SKM-1 (cell line): ENCODE measurements at regions not wholly inside any gene's neighbourhood (a gene's known extent, or its start where the extent isn't known, plus 50 kb on each side); places are given as distances from the start of the nearest gene placed in this dataset.
"Not testable (repeated sequence)": the region's sequence is repeated elsewhere in the genome, so short reads cannot be mapped to it uniquely, and the experiment has no call there.

ENCODE experiments used
- DNase-seq: peaks from one replicate; lab custom pipeline; 2025; ENCODE audit not compliant: unreplicated experiment; lab: John Stamatoyannopoulos, UW

DNA sequence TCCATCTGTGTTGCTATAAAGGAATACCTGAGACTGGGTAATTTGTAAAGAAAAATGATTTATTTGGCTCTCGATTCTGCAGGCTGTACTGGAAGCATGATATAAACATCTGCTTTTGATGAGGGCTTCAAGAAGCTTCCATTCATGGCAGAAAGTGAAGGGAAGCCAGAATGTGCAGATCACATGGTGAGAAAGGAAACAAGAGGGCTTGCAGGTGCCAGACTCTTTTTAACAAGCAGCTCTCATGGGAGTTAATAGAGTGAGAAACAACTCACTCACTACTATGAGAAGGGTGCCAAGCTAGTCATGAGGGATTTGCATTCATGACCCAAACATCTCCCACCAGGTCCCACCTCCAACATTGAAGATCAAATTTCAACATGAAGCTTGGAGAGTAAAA is 247.2 kb downstream of the ZIC4 start:
- DNase-seq, result no peak

DNA sequence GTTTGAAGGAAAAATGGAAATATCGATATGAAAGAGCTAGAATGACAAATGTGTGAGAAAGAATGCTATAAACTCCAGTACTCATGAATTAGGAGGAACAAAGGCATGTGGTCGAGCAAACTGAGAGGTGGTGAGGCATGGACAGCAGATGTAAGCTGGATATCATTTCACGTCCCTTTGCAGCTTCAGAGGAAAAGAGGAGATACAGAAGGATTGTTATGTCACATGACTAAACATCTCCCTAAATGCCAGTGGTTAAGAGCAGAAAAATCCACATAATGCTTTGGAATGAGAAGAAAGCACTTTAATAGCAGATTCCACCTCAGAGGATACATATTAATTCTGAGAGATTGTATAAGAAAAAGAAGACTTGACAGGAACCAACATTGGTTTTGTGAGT is 248.7 kb downstream of the ZIC4 start:
- no peak for DNase-seq

DNA sequence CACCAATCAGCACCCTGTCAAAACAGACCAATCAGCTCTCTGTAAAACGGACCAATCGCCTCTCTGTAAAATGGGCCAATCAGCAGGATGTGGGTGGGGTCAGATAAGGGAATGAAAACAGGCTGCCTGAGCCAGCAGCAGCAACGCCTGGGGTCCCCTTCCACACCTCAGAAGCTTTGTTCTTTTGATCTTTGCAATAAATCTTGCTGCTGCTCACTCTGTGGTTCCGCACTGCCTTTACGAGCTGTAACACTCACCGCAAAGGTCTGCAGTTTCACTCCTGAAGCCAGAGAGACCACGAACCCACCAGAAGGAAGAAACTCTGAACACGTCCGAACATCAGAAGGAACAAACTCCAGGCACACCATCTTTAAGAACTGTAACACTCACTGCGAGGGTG is 251.4 kb downstream of the ZIC4 start:
- DNase-seq, result not testable (repeated sequence)

DNA sequence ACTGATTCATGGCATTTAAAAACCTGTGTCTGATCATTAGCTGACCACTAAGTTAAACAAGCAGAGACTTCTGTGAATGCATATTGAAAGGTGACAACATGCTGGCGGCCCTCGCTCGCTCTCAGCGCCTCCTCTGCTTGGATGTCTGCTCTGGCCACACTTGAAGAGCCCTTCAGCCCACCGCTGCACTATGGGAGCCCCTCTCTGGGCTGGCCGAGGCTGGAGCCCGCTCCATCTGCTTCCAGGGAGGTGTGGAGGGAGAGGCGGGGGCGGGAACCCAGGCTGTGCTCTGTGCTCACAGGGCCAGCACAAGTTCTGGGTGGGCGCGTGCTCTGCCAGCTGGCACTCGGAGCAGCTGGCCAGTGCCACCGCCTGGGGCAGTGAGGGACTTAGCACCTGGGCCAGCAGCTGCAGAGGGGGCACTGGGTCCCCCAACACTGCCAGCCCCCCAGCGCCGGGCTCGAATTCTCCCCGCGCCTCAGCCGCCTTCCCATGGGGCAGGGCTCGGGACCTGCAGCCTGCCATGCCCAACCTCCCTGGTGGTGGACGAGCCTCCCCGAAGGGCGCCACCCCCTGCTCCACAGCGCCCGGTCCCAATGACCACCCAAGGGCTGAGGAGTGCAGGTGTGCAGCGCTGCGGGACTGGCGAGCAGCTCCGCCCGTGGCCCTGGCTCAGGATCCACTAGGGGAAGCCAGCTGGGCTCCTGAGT is 252.4 kb downstream of the ZIC4 start:
- DNase-seq, result no peak

DNA sequence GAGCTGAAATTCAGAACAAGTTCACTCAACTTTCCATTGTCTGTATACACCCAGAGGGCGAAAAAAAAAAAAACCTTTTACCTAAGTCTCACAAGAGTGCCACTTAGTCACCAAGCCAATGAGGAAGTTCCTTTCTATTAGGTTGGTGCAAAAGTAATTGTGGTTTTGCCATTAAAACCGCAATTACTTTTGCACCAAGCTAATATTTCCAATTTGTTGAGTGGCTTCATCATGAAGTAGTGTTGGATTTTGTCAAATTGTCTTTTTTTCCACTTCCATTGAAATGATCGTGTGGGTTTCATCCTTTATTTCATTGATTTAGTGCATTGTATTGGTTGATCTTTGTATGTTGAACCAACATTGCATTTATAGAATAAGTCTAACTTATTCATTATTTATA is 253.9 kb downstream of the ZIC4 start:
- no peak for DNase-seq

DNA sequence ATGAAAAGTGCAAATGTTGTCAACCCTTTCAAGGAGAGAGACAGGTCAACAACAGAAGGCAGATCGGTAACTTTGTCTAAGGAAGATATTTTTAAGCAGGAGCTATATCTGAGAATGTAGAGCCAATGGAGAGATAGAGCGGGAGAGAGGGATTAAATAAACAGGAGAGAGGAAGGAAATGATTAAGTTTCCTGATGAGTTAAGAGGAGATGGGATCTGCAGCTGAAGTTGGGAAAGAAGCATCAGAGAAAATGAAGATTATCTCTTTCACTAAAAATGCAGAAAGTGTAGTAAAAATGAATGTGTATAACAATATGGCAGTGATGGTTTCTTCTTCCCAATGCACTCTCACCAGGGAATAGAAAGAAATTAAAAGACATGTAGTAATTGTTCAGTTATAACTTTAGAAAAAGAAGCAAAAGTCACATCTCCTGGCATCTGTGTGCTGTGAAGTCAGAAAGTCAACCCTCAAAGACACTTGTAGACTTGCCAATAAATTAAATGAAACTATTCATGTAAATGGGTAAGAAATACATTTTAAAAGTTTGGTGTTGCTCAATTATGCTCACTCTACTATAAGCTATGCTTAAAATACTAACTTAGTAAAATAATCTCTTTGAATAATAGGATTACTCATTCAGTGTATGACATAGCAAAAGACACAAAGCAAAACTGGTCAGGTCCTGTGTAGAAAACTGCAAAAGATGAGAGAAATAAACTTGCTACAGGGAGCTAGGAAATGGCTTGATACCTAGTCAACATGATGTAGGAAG is 264.6 kb downstream of the ZIC4 start:
- DNase-seq, result no peak

DNA sequence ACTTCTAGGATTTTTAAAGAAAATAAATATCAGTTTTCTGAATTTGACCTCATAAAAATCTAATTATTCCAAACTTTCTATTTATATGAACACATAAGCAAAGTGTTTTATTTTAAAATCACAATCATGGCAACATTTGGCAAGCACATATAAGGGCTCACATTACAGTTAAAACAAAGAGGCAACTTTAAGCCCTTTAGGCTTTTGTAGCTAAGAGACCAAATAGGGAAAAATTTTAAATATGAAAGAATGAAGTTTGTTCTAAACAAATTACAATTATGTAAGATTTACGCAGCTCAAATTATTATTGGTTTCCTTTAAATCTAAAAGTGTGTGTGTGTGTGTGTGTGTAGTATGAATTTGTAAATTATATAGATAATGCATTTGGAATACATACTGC is 267.0 kb downstream of the ZIC4 start:
- DNase-seq, result no peak

DNA sequence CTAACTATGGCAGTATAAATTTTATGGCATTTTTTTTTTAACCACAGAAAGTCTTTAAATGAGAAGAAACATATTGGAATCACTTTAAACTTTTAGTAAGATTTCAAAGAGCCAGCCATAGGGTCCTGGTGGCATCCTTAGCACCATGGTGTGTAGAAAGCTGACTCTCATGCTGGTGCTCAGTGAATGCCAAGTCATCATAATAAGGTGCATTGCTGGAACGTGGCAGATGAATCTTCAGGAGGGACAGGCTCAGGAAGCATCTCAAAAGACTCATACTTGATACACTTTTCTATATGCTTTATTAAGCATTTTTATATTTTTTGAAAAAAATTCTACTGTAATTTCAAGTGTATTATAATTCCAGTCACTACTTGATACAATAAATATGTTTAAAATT is 274.2 kb downstream of the ZIC4 start:
- DNase-seq, result no peak

DNA sequence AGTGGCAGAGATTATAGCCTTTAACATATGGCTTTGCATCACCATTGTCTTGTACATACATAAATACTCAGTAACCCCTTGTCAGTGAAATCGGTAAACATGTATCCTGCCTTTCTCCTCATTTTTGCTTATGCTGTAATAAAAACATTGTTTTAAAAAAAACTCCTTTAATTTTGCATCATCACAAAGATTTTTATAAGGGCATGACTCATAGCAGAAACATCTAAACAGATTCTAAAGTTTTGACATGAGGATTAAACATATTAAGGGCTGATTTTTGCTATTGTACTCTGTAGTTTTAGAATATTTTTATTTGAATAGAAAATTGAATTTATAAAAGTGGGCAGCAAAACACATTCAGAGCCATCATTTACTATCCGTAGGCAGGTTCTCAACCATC is 275.9 kb downstream of the ZIC4 start:
- no peak for DNase-seq

DNA sequence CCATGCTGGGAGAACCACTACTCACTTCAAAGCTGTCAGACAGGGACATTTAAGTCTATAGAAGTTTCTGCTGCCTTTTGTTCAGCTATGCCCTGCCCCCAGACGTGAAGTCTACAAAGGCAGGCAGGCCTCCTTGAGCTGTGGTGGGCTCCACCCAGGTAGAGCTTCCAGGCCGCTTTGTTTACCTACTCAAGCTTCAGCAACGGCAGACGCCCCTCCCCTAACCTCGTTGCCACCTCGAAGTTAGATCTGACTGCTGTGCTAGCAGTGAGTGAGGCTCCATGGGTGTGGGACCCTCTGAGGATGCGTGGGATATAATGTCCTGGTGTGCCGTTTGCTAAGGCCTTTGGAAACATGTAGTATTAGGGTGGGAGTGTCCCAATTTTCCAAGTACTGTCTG is 276.7 kb downstream of the ZIC4 start:
- DNase-seq, result no peak

DNA sequence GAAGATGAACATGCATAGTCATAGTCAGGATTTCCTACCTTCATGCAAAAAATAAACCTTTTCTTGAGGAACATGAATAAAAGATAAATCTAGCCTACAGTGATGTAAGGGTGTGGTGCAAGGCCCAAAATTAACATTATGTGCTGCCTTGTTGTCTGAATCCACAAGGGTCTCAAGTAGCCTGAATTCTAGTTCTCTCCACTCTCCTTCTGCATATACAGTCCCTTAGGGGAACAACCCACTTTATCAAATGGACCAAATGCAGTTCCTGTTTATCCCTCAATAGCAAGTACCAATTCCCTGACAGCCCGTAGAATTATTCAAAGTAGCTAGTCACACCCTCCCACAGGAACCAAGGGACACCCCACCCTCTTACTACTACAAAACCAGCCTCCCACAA is 284.0 kb downstream of the ZIC4 start:
- DNase-seq, result no peak

DNA sequence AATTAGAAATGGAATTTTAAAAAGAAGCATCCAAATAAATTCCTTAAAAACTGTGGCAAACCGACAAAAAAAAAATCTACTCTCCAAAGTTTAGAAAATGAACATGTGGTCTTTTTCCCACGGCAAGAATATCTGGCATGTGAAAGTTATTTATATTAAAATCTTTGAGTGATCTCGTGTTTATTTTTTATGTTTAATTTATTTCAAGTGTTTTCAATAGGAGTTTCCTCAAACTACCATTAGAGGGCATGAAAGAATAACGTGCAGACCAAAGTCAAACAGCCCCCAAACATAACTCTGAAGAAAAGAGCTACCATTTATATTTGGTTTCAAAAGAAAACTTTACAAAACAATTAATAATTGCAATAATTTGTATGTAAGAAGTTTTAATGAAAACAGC is 286.4 kb downstream of the ZIC4 start:
- DNase-seq, result no peak

DNA sequence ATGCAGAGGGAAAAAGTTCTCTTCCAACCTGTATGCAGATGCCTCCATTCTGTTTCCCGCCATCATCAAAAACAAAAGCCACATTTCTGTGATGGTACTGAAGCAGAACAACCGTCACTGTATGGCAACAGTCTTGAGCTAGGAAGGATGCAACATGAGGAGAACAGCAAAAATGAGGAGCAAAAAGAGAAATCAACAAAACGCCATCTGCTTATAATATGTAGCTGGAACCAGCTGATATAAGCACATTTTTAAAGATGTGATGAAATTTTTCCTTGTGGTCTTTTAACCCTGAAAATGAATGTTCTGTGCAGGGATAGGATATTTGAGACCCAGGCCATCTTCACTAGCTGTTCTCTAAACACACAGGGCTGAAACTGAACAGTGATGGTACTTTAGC is 287.0 kb downstream of the ZIC4 start:
- DNase-seq, result no peak

DNA sequence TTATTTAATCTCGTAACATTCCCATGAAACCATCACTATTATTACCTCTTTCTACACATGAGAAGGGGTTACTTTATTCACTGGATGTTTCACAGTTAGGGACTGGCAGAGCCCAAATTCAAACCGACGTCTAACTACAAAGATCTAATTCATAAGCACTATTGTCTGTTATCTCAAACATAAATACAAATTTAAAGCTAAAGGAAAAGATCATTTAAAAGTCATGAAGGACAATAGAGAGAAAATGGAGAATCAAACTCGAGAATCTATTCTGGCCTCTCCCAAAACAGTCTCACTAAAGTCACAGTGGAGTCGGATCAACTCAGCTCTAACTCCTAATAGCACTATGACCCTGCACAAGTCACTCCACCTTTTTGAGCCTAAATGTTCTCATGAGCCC is 287.7 kb downstream of the ZIC4 start:
- no peak for DNase-seq

DNA sequence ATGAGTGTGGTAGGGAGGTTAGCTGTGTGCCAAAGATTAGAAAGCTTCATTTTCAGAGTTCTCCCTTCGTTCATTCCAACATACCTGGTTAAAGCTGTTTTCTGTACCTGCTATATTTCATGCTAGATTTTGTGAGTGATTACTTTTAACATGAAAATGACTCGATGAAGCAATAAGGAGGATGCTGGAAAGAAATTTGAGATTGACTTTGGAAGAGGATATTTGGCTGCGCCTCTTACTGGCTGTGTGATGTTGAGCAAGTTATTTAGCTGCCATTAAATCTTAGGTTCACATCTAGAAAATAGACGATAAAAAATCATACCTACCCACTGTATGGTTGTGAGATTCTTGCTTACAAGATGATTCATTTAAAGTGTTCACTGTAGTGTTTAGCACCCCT is 288.7 kb downstream of the ZIC4 start:
- no peak for DNase-seq

DNA sequence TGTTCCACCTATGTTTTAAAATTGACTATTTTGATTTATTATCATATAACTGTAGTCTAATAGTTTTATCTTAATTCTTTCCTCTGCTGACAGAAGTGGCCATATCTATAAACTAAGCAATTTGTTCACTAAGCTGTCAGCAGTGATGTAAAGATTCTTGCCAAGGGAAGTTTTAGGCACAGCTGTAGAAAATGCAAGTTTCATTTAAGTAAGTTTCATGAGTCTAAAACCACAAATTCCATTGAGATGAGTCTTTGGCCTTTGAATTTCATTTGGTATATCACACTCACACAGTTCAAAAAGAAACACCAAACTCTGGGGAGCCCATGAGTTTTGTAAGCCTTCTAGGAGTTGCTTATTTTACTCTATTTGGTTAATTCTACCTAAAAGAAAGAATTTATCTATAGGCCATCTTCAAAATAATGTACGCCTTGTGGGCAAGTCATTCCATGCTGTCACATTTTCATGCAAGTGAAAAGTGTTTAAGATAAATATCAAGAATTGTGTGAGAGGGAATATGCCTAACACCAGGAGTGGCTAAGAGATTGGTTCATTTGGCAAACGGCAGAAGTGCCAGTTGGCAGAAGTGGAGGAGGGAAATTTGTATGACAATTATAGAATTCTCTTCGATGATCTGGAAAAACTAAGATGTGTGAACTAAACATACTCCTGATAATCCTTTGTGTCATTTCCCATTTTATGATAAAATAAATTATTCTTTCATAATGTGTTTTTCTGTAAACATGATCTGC is 292.9 kb downstream of the ZIC4 start:
- DNase-seq, result no peak

DNA sequence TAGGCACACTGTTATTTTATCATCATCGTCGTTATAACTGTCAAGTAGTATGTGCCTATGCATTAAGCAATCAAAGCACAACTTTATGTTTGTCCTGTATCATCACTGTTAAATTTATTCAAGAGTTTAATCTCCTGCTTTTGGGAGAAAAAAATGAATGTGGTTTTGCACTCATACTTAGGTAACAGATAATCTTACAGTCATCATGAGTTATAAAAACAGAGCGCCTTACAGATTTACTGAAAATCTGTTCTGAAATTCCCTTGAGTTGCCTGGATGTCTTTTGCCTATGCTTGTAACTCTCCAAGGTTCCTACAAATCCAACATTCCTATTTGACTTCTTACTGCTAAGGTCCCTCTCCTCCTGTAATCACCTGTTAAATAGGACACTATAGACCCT is 307.3 kb downstream of the ZIC4 start:
- DNase-seq, result no peak

DNA sequence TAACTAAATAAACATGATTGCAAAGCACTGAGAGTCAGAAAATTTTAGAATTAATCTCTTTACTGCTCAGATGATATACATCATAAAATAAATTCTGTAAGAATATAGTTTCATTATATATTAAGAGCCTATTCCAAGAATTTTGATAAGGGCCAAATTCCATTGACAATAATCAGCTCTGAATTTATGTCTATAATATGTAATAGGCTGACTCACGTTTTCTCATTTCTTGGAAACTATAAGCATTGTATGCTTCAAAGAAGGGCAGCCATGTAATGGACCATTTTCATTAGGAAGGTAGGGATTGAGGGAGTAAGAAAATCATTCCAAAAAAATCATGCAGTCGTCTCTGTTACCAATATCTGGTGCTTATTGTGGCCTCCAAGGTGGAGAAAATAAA is 315.9 kb downstream of the ZIC4 start:
- no peak for DNase-seq

DNA sequence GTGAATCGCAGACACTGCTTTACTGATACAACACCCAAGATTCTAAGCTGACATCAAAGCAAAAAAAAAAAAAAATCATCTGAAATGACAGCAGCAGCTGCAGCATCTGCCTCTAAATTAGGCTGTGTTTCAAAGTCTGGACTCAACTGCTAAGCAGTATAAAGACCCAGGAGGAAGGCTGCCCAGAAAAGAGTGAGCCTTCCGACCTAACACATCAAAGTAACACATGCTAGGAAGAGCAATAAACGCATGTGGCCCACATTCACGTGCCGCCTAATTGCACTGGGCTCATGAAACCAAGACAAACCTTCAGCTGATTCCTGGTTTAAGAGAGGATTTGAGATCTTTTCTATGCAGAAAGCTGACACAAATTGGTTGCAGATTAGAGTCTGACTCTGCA is 317.1 kb downstream of the ZIC4 start:
- DNase-seq, result no peak

DNA sequence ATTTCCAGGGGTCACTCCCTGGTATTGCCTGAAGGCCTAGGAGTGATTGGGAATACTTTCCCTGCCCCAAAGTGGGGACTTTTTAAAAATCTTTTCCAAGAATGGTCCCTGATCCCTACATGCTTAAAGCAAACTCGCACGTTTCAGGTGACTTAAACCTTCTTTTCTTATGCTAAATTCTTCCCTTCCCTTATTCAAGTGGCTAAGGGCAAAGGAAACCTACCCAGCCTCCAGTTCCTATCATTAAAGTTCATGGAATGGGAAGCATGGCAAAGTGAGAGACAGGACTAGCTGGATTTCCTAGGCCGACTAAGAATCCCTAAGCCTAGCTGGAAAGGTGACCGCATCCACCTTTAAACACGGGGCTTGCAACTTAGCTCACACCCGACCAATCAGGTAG is 346.8 kb downstream of the ZIC4 start:
- DNase-seq, result not testable (repeated sequence)

DNA sequence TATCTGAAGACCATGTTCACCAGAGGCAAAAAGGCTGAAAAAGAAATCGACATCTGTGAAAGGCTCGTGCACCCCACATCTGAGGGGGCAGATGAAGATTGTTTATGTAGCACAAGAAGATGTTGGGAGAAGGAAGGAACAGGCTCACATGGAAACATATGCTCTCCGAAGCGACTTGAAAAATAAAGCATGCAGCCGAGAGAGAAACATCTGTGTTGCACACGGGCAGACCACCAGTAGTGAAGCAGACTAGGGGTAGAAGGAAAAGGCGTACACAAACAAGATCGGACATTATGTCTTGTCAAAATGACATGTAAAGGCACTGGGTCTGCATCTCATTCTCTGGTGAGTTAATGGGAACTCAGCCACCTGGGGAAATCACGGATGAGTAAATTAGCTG is 356.5 kb downstream of the ZIC4 start:
- no peak for DNase-seq

DNA sequence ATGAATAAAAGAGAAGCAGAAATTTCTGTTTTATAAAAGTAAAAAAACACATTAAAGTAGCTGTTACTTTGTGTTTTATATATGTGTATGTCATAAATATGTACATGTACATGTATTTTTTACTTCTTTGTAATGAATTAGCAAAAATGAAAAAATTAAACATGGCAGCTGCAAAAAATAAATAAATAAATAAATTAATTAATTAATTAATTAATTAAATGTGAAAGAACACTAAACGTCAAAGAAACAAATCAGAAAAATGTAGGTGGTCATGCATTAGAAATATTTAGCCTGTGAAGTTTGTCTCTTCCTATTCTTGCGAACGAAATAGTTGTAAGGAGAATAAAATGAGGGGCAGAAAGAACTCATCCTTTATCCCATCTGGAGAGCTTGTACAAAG is 357.0 kb downstream of the ZIC4 start:
- DNase-seq, result no peak
